ENCODE measurements at regions not wholly inside any gene's neighbourhood (a gene's known extent, or its start where the extent isn't known, plus 50 kb on each side); places are given as distances from the start of the nearest gene placed in this dataset.
"Not testable (repeated sequence)": the region's sequence is repeated elsewhere in the genome, so short reads cannot be mapped to it uniquely, and the experiment has no call there.

DNA sequence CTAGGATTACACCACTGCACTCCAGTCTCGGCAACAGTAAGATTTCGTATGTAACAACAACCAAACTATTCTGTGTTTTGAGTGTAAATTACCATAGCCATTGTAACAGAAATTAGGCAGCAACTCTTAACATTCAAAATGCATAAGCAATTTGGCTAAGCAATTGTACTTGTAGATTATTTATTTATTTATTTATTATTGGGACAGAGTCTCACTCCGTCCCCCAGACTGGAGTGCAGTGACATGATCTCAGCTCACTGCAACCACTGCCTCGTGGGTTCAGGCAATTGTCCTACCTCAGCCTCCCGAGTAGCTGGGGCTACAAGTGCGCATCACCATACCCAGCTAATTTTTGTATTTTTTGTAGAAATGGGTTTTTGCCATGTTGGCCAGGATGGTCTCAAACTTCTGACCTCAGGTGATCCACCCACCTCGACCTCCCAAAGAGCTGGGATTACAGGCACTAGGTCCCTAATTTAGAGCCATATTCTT is 1507.1 kb upstream of the TPTE start:
- not testable (repeated sequence) for H3K9me3 ChIP-seq (ENCODE audit: control insufficient read depth in 4 of 4, low read length in 3 of 4); H3K9ac ChIP-seq (ENCODE audit: low read depth in 1 of 2, low read length in 2 of 2); H3K4me1 ChIP-seq (ENCODE audit: control insufficient read depth in 4 of 4, insufficient read depth in 4 of 4, low read length in 3 of 4); DNase-seq (ENCODE audit: low spot score); H3K27me3 ChIP-seq (ENCODE audit: control insufficient read depth in 4 of 4, insufficient read depth in 4 of 4, low read length in 3 of 4); H3K36me3 ChIP-seq (ENCODE audit: control insufficient read depth in 4 of 4, insufficient read depth in 3 of 4, low read depth in 1 of 4, low read length in 3 of 4); H3K27ac ChIP-seq (ENCODE audit: low read depth in 1 of 2, low read length in 2 of 2); H3K4me3 ChIP-seq (ENCODE audit: low read depth in 1 of 3, low read length in 3 of 3)
- 67% methylated on average over 7 of the region's 7 CpGs for WGBS

GRCh38 chr21:9015483-9016197 is 1505.7 kb upstream of the TPTE start:
- not testable (repeated sequence) for H3K36me3 ChIP-seq (ENCODE audit: control insufficient read depth in 4 of 4, insufficient read depth in 3 of 4, low read depth in 1 of 4, low read length in 3 of 4); H3K9ac ChIP-seq (ENCODE audit: low read depth in 1 of 2, low read length in 2 of 2); H3K4me3 ChIP-seq (ENCODE audit: low read depth in 1 of 3, low read length in 3 of 3); H3K9me3 ChIP-seq (ENCODE audit: control insufficient read depth in 4 of 4, low read length in 3 of 4); DNase-seq (ENCODE audit: low spot score); H3K27me3 ChIP-seq (ENCODE audit: control insufficient read depth in 4 of 4, insufficient read depth in 4 of 4, low read length in 3 of 4); H3K4me1 ChIP-seq (ENCODE audit: control insufficient read depth in 4 of 4, insufficient read depth in 4 of 4, low read length in 3 of 4); H3K27ac ChIP-seq (ENCODE audit: low read depth in 1 of 2, low read length in 2 of 2)
- 57% methylated on average over 7 of the region's 8 CpGs for WGBS

GRCh38 chr21:9017206-9017605 is 1504.2 kb upstream of the TPTE start:
- DNase-seq (ENCODE audit: low spot score); H3K4me1 ChIP-seq (ENCODE audit: control insufficient read depth in 4 of 4, insufficient read depth in 4 of 4, low read length in 3 of 4); H3K27ac ChIP-seq (ENCODE audit: low read depth in 1 of 2, low read length in 2 of 2); H3K36me3 ChIP-seq (ENCODE audit: control insufficient read depth in 4 of 4, insufficient read depth in 3 of 4, low read depth in 1 of 4, low read length in 3 of 4); H3K27me3 ChIP-seq (ENCODE audit: control insufficient read depth in 4 of 4, insufficient read depth in 4 of 4, low read length in 3 of 4); H3K4me3 ChIP-seq (ENCODE audit: low read depth in 1 of 3, low read length in 3 of 3); H3K9me3 ChIP-seq (ENCODE audit: control insufficient read depth in 4 of 4, low read length in 3 of 4); H3K9ac ChIP-seq (ENCODE audit: low read depth in 1 of 2, low read length in 2 of 2): not testable (repeated sequence)
- 68% methylated on average over 2 of the region's 2 CpGs for WGBS

DNA sequence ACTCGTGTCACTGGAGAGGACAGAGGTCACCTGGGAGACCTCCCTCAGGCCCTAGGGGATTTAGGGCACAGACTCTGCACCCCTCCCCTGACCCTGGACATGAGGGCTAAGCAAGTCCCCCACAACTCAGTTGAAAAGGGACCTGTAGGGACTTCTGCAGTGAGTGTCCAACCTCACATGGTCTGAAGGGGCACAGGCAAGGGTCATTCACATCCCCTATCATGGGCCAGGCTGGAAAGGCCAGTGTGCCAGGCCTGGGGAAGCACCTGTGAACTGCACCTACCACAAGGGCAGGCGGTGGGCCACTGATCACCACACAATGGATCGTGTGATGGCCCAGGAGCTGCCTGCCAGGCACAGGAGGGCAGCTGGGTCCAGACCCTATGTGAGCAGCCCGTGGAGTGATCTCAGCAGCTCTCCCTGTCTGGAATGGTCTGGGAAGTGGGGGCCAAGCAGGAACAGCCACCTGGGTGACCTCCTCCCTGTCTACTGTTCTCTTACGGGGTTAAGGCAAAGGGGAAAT is 1502.6 kb upstream of the TPTE start:
- not testable (repeated sequence) for H3K36me3 ChIP-seq (ENCODE audit: control insufficient read depth in 4 of 4, insufficient read depth in 3 of 4, low read depth in 1 of 4, low read length in 3 of 4); H3K9ac ChIP-seq (ENCODE audit: low read depth in 1 of 2, low read length in 2 of 2); H3K4me1 ChIP-seq (ENCODE audit: control insufficient read depth in 4 of 4, insufficient read depth in 4 of 4, low read length in 3 of 4); H3K27me3 ChIP-seq (ENCODE audit: control insufficient read depth in 4 of 4, insufficient read depth in 4 of 4, low read length in 3 of 4); H3K9me3 ChIP-seq (ENCODE audit: control insufficient read depth in 4 of 4, low read length in 3 of 4); H3K27ac ChIP-seq (ENCODE audit: low read depth in 1 of 2, low read length in 2 of 2); H3K4me3 ChIP-seq (ENCODE audit: low read depth in 1 of 3, low read length in 3 of 3); DNase-seq (ENCODE audit: low spot score)
- 57% methylated on average over 5 of the region's 5 CpGs for WGBS

DNA sequence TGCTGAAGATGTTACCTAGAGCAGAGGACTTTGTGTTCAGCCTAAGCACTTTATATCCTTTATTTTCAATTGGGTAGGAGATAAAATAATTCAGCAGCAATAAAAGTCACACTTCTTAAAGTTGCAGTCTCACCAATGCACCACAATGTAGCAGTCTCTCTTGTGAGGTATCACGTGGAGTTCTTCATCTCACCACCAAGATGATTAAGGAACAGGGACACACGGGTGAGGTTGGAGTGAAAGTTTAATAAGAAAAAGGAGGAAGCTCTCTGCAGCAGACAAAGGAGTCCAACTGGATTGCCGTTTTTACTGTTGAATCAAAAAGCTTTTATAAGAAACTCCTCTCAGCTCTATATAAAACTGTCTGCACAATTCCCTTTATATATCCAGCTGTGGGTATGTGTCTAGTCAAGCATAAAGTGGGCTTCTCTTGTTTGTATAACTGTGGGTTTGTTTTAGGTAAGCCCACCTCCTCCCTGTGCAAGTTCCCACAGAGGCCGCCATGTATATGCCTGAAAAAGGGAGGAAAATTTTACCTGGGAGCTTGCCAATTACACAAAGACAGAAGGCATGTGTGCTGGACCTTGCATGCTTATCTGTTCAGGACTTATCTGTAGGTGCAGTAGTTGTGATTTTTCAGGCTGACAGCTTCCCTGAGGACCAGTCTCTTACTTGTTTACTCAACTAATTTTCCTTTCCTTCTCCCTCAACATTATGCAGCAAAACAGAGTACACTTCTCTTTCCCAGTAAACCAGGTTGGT is 1497.2 kb upstream of the TPTE start:
- 37% methylated on average over 4 of the region's 4 CpGs for WGBS
- H3K9me3 ChIP-seq (ENCODE audit: control insufficient read depth in 4 of 4, low read length in 3 of 4); H3K27ac ChIP-seq (ENCODE audit: low read depth in 1 of 2, low read length in 2 of 2); DNase-seq (ENCODE audit: low spot score); H3K9ac ChIP-seq (ENCODE audit: low read depth in 1 of 2, low read length in 2 of 2); H3K27me3 ChIP-seq (ENCODE audit: control insufficient read depth in 4 of 4, insufficient read depth in 4 of 4, low read length in 3 of 4); H3K4me1 ChIP-seq (ENCODE audit: control insufficient read depth in 4 of 4, insufficient read depth in 4 of 4, low read length in 3 of 4); H3K36me3 ChIP-seq (ENCODE audit: control insufficient read depth in 4 of 4, insufficient read depth in 3 of 4, low read depth in 1 of 4, low read length in 3 of 4); H3K4me3 ChIP-seq (ENCODE audit: low read depth in 1 of 3, low read length in 3 of 3): not testable (repeated sequence)

DNA sequence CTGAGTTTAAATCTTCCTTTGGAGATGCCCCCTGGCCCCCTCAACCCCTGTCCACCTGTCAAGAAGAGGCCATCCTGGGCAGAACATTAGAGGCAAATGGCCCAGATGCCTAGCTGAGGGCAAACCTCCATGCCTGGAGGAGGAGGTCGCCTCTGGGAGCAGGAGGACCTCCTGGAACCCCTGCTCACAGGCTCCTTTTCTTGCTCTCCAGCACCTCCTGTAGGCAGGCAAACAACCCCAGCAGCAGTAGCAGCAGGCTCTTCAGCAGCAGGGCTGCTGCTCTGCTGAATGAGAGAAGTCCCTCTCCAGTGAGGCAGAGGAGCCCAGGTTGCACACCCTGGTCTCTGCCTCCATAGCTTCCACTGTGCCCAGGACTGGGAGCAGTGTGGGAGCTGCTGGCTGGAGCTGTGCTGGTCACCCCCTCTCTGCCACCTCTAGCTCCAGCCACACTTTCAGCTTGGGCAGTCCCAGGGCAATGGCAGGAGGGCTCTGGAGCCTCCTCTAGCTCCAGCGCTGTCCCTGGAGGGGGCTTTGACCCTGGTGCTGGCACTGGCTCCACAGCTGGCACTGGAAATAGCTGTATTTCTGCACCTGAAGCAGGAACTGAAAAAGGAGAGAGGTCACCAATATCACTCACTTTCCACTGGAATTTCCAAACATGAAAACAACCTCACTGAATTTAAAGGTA is 1494.5 kb upstream of the TPTE start:
- H3K4me3 ChIP-seq (ENCODE audit: low read depth in 1 of 3, low read length in 3 of 3); H3K9me3 ChIP-seq (ENCODE audit: control insufficient read depth in 4 of 4, low read length in 3 of 4); H3K36me3 ChIP-seq (ENCODE audit: control insufficient read depth in 4 of 4, insufficient read depth in 3 of 4, low read depth in 1 of 4, low read length in 3 of 4); H3K27ac ChIP-seq (ENCODE audit: low read depth in 1 of 2, low read length in 2 of 2); DNase-seq (ENCODE audit: low spot score); H3K27me3 ChIP-seq (ENCODE audit: control insufficient read depth in 4 of 4, insufficient read depth in 4 of 4, low read length in 3 of 4); H3K9ac ChIP-seq (ENCODE audit: low read depth in 1 of 2, low read length in 2 of 2); H3K4me1 ChIP-seq (ENCODE audit: control insufficient read depth in 4 of 4, insufficient read depth in 4 of 4, low read length in 3 of 4): not testable (repeated sequence)
- WGBS: 31% methylated on average over 2 of the region's 2 CpGs

- 70% methylated on average over 2 of the region's 2 CpGs for WGBS
Measured at GRCh38 chr21:9027417-9027800, 1494.0 kb upstream of the TPTE start.

More at GRCh38 chr21:9027417-9027800, 1494.0 kb upstream of the TPTE start:
- not testable (repeated sequence) for H3K9me3 ChIP-seq (ENCODE audit: control insufficient read depth in 4 of 4, low read length in 3 of 4); H3K4me3 ChIP-seq (ENCODE audit: low read depth in 1 of 3, low read length in 3 of 3); H3K4me1 ChIP-seq (ENCODE audit: control insufficient read depth in 4 of 4, insufficient read depth in 4 of 4, low read length in 3 of 4); H3K9ac ChIP-seq (ENCODE audit: low read depth in 1 of 2, low read length in 2 of 2); H3K27me3 ChIP-seq (ENCODE audit: control insufficient read depth in 4 of 4, insufficient read depth in 4 of 4, low read length in 3 of 4); DNase-seq (ENCODE audit: low spot score); H3K27ac ChIP-seq (ENCODE audit: low read depth in 1 of 2, low read length in 2 of 2); H3K36me3 ChIP-seq (ENCODE audit: control insufficient read depth in 4 of 4, insufficient read depth in 3 of 4, low read depth in 1 of 4, low read length in 3 of 4)
